Stomach smooth muscle (tissue), 2 donors: ENCODE measurements at regions not wholly inside any gene's neighbourhood (a gene's known extent, or its start where the extent isn't known, plus 50 kb on each side); places are given as distances from the start of the nearest gene placed in this dataset.

Experiments
- H3K27ac ChIP-seq: one replicate; pipeline ENCODE4 v1.7.0; 2013; ENCODE audit warnings: mild to moderate bottlenecking, low read length, inconsistent platforms
- H3K27me3 ChIP-seq, 2 donors: one replicate each; pipeline ENCODE4 v1.7.0; 2013; ENCODE audit warnings: low read length in 2 of 2; ENCODE audit not compliant: insufficient read depth in 2 of 2, control insufficient read depth in 1 of 2
- H3K36me3 ChIP-seq, 2 donors: one replicate each; pipeline ENCODE4 v1.7.0; 2013; ENCODE audit warnings: low read length in 2 of 2; ENCODE audit not compliant: control insufficient read depth in 2 of 2, insufficient read depth in 2 of 2
- H3K4me1 ChIP-seq: one replicate; pipeline ENCODE4 v1.7.0; 2013; ENCODE audit warnings: low read length; ENCODE audit not compliant: control insufficient read depth, insufficient read depth
- H3K4me3 ChIP-seq, 2 donors: one replicate each; pipeline ENCODE4 v1.7.0; 2013; ENCODE audit warnings: low read length in 2 of 2
- H3K9ac ChIP-seq, 2 donors: one replicate each; pipeline ENCODE4 v1.7.0; 2013; ENCODE audit warnings: low read length in 2 of 2, mild to moderate bottlenecking in 1 of 2
- H3K9me3 ChIP-seq, 2 donors: one replicate each; pipeline ENCODE4 v1.7.0; 2013; ENCODE audit warnings: low read length in 2 of 2; ENCODE audit not compliant: control insufficient read depth in 2 of 2
- donor health status: healthy.
- donor health status: Pancreatic carcinoma.

DNA sequence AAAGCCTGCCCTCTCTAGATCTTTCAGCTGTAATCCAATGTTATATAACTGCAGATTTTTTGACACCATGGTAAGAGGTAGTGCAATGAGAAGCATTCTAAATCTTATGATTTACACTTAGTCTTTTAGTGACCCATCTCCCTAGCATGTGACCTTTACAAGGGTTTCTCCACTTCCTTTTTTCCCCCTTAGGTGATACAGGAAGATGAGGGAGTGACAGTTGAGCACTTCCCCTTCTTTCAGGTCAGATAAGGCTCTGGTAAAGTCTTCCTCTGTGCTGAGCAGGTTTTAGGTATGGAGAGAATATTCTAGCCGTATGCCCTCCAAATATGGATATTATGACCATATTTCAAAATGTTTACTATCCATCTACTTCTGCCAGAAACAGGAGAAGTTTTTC is 753.6 kb downstream of the JRKL start:
- peaks cover 0 to 2% of the 10 kb centered on the region in 2 donors for H3K9me3 ChIP-seq
- H3K27ac ChIP-seq: no peak overlapping the region
- no peak overlapping the region for H3K4me3 ChIP-seq
- H3K4me1 ChIP-seq: no peaks in the 10 kb centered on the region
- H3K27me3 ChIP-seq: no peaks in the 10 kb centered on the region
- H3K9ac ChIP-seq: no peak overlapping the region
- H3K36me3 ChIP-seq: no peaks in the 10 kb centered on the region

DNA sequence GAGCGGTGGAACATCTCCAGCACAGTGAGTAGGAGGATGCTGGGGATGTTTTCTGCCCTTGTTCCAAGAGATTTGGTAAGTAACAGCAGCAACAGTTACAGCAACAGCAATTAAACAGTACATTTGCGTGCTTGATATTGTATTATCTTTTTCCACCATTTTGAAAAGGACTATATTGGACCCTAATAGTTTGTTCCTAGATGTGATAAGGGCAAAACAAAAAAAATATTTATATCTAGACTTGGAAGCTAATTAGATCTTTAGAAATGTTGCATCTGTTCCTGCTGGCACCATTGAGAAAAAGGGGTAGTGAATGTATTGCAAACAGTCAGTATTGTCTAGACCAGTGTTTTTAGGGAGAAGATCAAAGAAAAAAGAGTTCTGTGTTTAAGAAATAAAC is 759.9 kb downstream of the JRKL start:
- no peak overlapping the region for H3K4me3 ChIP-seq
- H3K27ac ChIP-seq: no peak overlapping the region
- H3K36me3 ChIP-seq: no peaks in the 10 kb centered on the region
- H3K27me3 ChIP-seq: no peaks in the 10 kb centered on the region
- no peak overlapping the region for H3K9ac ChIP-seq
- H3K9me3 ChIP-seq: no peaks in the 10 kb centered on the region
- H3K4me1 ChIP-seq: no peaks in the 10 kb centered on the region

DNA sequence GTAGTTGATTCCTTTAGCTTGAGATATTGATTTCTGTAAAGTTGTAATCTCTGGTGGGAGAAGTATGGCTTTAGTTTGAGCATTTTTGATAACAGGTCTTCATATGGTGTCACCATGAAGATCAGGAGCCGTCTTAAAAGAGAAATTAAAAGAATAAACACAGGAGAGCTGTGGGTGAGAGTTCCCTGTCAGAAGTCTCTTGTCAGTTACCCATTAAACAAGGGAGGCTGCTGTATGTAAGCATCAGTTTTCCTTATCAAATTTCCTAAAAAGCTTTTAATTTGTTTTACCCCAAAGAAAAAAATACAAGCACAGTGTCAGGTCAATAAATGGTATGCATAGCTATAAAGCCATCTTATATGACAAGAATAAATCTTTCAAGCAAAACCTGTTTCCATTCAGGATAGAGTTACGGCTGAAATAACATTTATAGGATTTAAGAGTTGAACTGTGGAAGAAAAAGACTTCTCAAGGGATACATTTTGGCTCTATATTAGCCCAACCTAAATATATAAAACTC is 767.5 kb downstream of the JRKL start:
- Histone ChIP-seq H3K9ac (no peak overlapping the region), H3K9me3 (no peaks in the 10 kb centered on the region), H3K27ac (no peak overlapping the region)

DNA sequence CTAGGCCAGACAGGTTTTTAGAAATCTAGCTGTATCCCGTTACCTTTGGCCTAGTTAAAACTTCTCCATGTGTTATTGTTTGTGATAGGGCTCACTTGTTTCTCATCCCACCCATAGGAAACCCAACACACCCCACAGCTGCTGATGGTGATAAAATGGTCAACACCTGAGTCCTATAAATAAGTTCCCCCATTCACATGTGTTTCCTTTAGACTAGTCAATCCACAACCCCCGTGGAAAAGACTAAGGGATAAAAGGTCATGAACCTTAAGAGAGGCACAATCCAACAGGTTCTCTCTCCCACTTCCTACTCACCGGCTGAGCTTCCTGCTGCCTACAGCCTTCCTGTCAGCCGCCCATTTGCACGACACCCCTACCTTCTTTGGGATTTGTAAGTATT is 768.4 kb downstream of the JRKL start:
- Histone ChIP-seq H3K9me3 (no peaks in the 10 kb centered on the region), H3K9ac (no peak overlapping the region), H3K27me3 (no peaks in the 10 kb centered on the region), H3K27ac (no peak overlapping the region), H3K4me1 (no peaks in the 10 kb centered on the region), H3K4me3 (no peak overlapping the region), H3K36me3 (no peaks in the 10 kb centered on the region)

More for the DNA sequence above, 767.5 kb downstream of the JRKL start:
- no peak overlapping the region for H3K4me3 ChIP-seq
- no peaks in the 10 kb centered on the region for H3K27me3 ChIP-seq
- no peaks in the 10 kb centered on the region for H3K4me1 ChIP-seq
- no peaks in the 10 kb centered on the region for H3K36me3 ChIP-seq

DNA sequence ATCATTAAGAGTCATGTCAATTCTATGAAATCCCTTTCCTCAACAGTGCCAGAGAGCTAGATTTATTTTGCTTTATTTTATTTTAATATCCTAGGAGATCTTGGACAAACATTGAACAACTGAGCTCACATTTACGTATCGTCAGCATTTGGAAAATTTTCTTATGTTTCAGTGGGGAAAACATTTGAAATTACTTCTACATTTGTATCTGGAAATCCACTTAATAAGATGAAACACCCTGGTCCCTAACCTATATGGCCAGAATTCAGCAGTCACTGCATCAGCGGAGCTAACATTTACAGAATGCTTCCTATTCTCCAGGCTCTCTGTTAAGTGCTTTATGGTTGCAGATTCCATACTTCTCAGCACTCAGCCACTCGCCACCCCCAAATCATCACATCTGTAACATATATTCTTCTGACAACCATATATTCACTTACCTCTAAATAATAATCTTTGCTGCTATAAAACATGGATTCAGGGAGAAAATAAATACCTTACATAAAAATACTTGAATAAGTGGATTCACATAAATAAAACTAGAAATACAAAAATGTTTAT is 773.9 kb downstream of the JRKL start:
- Histone ChIP-seq H3K9ac (no peak overlapping the region), H3K9me3 (no peaks in the 10 kb centered on the region), H3K4me1 (no peaks in the 10 kb centered on the region), H3K36me3 (no peaks in the 10 kb centered on the region), H3K27me3 (no peaks in the 10 kb centered on the region), H3K4me3 (no peak overlapping the region), H3K27ac (no peak overlapping the region)

DNA sequence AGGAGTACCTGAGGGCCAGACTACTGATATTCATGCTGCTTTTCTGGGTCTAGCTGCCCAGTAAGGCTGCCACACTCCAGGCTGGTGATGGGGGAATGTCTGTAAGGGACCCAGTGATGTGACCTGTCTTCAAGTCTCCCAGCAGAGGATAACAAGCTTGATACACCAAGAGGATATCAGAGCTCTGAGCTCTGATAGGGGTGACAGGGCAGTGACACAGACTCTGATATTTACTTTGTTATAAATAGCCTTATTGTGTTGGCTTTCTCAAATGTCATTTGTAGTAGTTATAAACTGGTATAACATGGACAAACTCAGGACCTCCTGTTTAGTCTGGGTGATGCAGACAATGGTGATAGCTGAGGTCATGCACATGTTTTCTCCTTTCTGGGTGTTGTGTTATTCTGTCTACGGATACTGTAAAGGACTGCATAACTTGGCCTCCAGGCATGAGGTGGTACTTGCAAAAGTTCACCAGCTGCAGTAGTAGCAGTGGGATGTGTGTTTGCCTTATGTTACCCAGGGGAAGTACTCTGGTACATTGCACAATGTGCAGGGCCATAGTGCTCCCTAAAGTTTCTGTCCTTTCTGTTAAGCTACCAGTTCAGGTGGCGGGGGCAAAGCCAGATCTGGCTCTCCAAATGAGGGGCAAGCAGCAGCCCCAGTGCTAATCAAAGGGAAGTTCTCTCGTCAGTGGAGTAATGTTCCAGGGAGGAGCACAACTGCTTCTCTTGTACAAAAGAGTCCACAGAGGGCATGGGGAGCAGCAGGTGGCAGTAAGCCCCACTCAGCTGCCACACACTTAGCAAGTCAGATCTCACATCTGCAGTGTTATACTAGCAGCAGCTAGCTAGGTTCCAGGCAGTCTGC is 812.2 kb downstream of the JRKL start:
- Histone ChIP-seq H3K27ac (no peak overlapping the region), H3K4me1 (no peaks in the 10 kb centered on the region), H3K36me3 (no peaks in the 10 kb centered on the region), H3K9me3 (peaks cover 4% of the 10 kb centered on the region in 2 donors), H3K9ac (no peak overlapping the region), H3K27me3 (no peaks in the 10 kb centered on the region), H3K4me3 (no peak overlapping the region)

DNA sequence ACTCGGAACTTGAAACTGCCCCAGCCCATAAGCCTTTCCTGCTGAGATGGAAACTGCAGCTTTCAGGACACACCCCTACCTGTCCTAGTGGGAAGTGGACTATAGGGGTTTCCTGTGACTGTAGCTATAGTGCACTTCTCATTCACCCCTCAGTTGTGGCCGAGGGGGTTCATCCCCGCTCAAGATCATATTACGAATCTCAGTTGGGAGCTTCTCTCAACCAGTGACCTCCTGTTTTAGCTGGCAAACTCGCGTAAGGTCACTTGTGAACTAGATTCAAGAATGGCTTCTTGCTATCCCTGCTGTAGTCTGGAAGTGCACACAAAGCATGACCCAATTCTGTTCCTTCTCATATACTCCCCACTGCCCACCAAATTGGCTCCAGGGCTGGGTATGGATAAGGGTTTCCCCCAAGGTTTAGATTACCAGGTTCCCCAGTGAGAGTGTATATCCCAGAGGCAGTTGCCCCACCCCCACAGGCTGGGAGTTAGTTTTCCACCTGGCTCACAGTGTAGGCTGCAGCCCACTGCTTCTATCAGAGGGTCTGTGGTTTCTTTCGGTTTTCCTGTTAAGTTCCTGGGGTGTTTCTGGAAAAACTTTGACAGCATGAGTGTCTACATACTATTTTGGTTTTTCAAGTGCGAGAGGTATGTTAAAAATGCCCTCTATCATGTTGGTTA is 812.9 kb downstream of the JRKL start:
- H3K4me3 ChIP-seq: no peak overlapping the region
- H3K4me1 ChIP-seq: no peaks in the 10 kb centered on the region
- peaks cover 4% of the 10 kb centered on the region in 2 donors for H3K9me3 ChIP-seq
- H3K9ac ChIP-seq: no peak overlapping the region
- no peaks in the 10 kb centered on the region for H3K36me3 ChIP-seq
- no peak overlapping the region for H3K27ac ChIP-seq
- H3K27me3 ChIP-seq: no peaks in the 10 kb centered on the region

DNA sequence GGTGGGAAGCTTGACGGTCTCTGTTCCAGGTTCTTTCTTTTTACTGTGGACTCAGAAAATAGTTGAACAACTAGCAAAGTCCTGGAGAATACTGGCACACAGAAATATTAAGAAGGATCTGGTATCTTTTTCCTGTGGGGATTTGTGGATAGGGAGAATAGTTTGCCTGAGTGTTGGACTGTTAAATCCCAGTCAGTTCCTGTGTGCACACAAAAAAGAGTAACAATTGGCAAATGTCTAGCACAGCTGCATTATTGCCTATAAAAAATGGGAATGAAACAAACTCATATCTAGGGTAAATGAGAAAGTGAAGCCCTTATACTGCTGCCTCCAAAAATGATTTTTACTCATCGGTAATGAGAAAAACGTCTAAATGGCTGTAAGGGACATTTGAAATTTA is 828.2 kb downstream of the JRKL start:
- Histone ChIP-seq H3K36me3 (no peaks in the 10 kb centered on the region), H3K27ac (no peak overlapping the region), H3K4me1 (no peaks in the 10 kb centered on the region)

DNA sequence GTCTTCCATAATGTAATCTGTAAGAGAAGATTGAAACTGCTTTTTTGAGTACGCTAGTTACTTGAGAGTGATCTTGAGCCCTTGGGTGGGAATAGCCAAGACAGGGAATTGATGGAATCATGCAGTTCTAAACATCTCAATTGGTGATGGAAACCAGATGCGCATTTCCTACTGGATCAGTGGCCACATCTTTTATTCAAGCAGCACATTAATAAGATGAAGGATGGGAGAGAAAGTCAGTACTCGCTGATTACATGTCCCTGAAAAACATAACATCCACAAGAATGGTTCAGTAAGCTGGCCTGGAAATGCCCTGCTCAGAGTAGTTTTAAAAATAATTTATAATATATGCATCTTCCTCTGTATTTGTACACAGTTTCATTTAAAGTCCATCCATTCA is 833.8 kb downstream of the JRKL start:
- Histone ChIP-seq H3K27me3 (no peaks in the 10 kb centered on the region), H3K36me3 (no peaks in the 10 kb centered on the region), H3K4me1 (no peaks in the 10 kb centered on the region), H3K27ac (no peak overlapping the region), H3K9ac (no peak overlapping the region), H3K4me3 (no peak overlapping the region), H3K9me3 (no peaks in the 10 kb centered on the region)

More for the DNA sequence above, 828.2 kb downstream of the JRKL start:
- H3K27me3 ChIP-seq: no peaks in the 10 kb centered on the region
- H3K9me3 ChIP-seq: no peaks in the 10 kb centered on the region
- no peak overlapping the region for H3K4me3 ChIP-seq
- no peak overlapping the region for H3K9ac ChIP-seq

DNA sequence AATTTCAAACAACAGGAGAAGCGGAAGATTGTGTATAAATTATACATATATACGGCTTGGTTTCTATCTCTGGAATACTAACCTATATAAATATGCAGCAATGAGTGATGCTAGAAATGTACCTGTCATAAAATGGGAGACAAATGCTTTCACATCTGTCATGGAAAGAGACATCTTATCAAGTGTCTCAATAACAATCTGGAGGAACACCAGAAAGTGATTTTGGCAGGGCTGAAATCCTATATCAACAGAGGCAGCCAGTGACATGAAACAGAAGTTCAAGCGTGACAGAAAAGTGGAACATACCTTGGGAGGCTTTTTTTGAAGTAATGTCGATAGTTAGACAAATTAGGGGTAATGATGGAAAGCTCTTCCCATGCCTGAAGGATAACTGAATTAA is 834.6 kb downstream of the JRKL start:
- no peaks in the 10 kb centered on the region for H3K4me1 ChIP-seq
- H3K27ac ChIP-seq: no peak overlapping the region
- H3K9ac ChIP-seq: no peak overlapping the region
- no peaks in the 10 kb centered on the region for H3K27me3 ChIP-seq
- H3K36me3 ChIP-seq: no peaks in the 10 kb centered on the region
- no peaks in the 10 kb centered on the region for H3K9me3 ChIP-seq
- no peak overlapping the region for H3K4me3 ChIP-seq
